Small intestine (tissue), 7 donors: ENCODE measurements at regions not wholly inside any gene's neighbourhood (a gene's known extent, or its start where the extent isn't known, plus 50 kb on each side); places are given as distances from the start of the nearest gene placed in this dataset.
"Not testable (repeated sequence)": the region's sequence is repeated elsewhere in the genome, so short reads cannot be mapped to it uniquely, and the experiment has no call there.

Experiments used
- DNase-seq, 2 donors: peaks; one replicate each; pipeline versions ENCODE4 v3.0.0 to v3.0.0-alpha.2; 2013
- FAIRE-seq: peaks from 2 replicates; lab custom pipeline; 2012; peaks lifted over from hg19 to GRCh38; lab: Jason Lieb, UNC
- H3K27ac ChIP-seq, 3 donors: one replicate each; pipeline ENCODE4 v1.5.1; 2013; ENCODE audit warnings: low read length in 2 of 3, mild to moderate bottlenecking in 2 of 3, control low read depth in 1 of 3, inconsistent platforms in 1 of 3, low read depth in 1 of 3, moderate library complexity in 1 of 3
- H3K27me3 ChIP-seq, 3 donors: one replicate each; pipeline ENCODE4 v1.6.1; 2013; ENCODE audit warnings: low read length in 3 of 3, inconsistent platforms in 1 of 3; ENCODE audit not compliant: control insufficient read depth in 3 of 3, insufficient read depth in 3 of 3
- H3K36me3 ChIP-seq, 3 donors: one replicate each; pipeline ENCODE4 v1.6.1; 2013; ENCODE audit warnings: low read length in 3 of 3, inconsistent platforms in 1 of 3, low read depth in 1 of 3, mild to moderate bottlenecking in 1 of 3, moderate library complexity in 1 of 3; ENCODE audit not compliant: control insufficient read depth in 3 of 3, insufficient read depth in 2 of 3
- H3K4me1 ChIP-seq, 3 donors: one replicate each; pipeline ENCODE4 v1.6.1; 2013; ENCODE audit warnings: low read length in 2 of 3, inconsistent platforms in 1 of 3, low read depth in 1 of 3, mild to moderate bottlenecking in 1 of 3, moderate library complexity in 1 of 3; ENCODE audit not compliant: control insufficient read depth in 3 of 3, insufficient read depth in 2 of 3
- H3K4me3 ChIP-seq, 3 donors: one replicate each; pipeline ENCODE4 v1.5.1; 2013; ENCODE audit warnings: low read length in 3 of 3, control low read depth in 1 of 3, inconsistent platforms in 1 of 3, low read depth in 1 of 3, mild to moderate bottlenecking in 1 of 3, moderate library complexity in 1 of 3
- H3K9me3 ChIP-seq, 2 donors: one replicate each; pipeline ENCODE4 v1.6.1; 2013; ENCODE audit warnings: low read depth in 1 of 2, low read length in 1 of 2; ENCODE audit not compliant: control insufficient read depth in 2 of 2, insufficient read depth in 1 of 2
- WGBS, 3 donors: extraction: QIAGEN DNeasy Blood & Tissue Kit; methylation state at CpG; one replicate each; pipeline ENCODE4 v1.1.7; 2013; 5-methylcytosine and 5-hydroxymethylcytosine counted together
- donor health status: healthy with polysubstance abuse.
- donor health status: control.
- donor health status: control.
- donor health status: Bipolar disorder and iron deficiency.
- donor health status: healthy.

GRCh38 chr9:1918622-1919021 lies 96.5 kb upstream of the SMARCA2 start:
- H3K4me3 ChIP-seq: no peak overlapping the region
- no peaks in the 10 kb centered on the region for H3K4me1 ChIP-seq
- WGBS, 3 donors: 63 to 68% (median 66%) methylated on average over 5 of the region's 5 CpGs
- FAIRE-seq: no peak
- no peaks in the 10 kb centered on the region for H3K9me3 ChIP-seq
- H3K27me3 ChIP-seq: no peaks in the 10 kb centered on the region
- no peak for DNase-seq
- no peak overlapping the region for H3K27ac ChIP-seq
- no peaks in the 10 kb centered on the region for H3K36me3 ChIP-seq

- no peaks in the 10 kb centered on the region for H3K4me1 ChIP-seq
- 83 to 91% (median 88%) methylated on average over 4 of the region's 4 CpGs for WGBS, 3 donors
- peaks cover 0 to 2% (median 0%) of the 10 kb centered on the region in 3 donors for H3K27me3 ChIP-seq
- FAIRE-seq (no peak), DNase-seq (no peak)
- H3K27ac ChIP-seq: no peak overlapping the region
- H3K4me3 ChIP-seq: no peak overlapping the region
- H3K9me3 ChIP-seq: no peaks in the 10 kb centered on the region
- H3K36me3 ChIP-seq: no peaks in the 10 kb centered on the region
Measured at GRCh38 chr9:1919229-1919628, 95.9 kb upstream of the SMARCA2 start.

- H3K36me3 ChIP-seq: no peaks in the 10 kb centered on the region
- no peak overlapping the region for H3K27ac ChIP-seq
- DNase-seq (no peak), FAIRE-seq (no peak)
- WGBS, 3 donors: 84 to 86% (median 84%) methylated on average over 3 of the region's 3 CpGs
- no peaks in the 10 kb centered on the region for H3K4me1 ChIP-seq
- peaks cover 0 to 2% (median 0%) of the 10 kb centered on the region in 3 donors for H3K27me3 ChIP-seq
- no peaks in the 10 kb centered on the region for H3K9me3 ChIP-seq
- no peak overlapping the region for H3K4me3 ChIP-seq
Measured at GRCh38 chr9:1920386-1920785, 94.8 kb upstream of the SMARCA2 start.

GRCh38 chr9:1922026-1922425 lies 93.1 kb upstream of the SMARCA2 start:
- 66 to 79% (median 77%) methylated on average over 3 of the region's 3 CpGs for WGBS, 3 donors
- FAIRE-seq (no peak), DNase-seq (no peak)

GRCh38 chr9:1927546-1927945 lies 87.6 kb upstream of the SMARCA2 start:
- no peaks in the 10 kb centered on the region for H3K4me1 ChIP-seq
- no peaks in the 10 kb centered on the region for H3K9me3 ChIP-seq
- WGBS, 3 donors: 75 to 84% (median 77%) methylated on average over 6 of the region's 6 CpGs
- H3K27ac ChIP-seq: no peak overlapping the region
- FAIRE-seq: no peak
- no peaks in the 10 kb centered on the region for H3K36me3 ChIP-seq
- DNase-seq: no peak
- peaks cover 0 to 2% (median 0%) of the 10 kb centered on the region in 3 donors for H3K27me3 ChIP-seq
- H3K4me3 ChIP-seq: no peak overlapping the region

More at GRCh38 chr9:1922026-1922425, 93.1 kb upstream of the SMARCA2 start:
- Histone ChIP-seq H3K36me3 (no peaks in the 10 kb centered on the region), H3K4me3 (no peak overlapping the region), H3K4me1 (no peaks in the 10 kb centered on the region), H3K27ac (no peak overlapping the region), H3K9me3 (no peaks in the 10 kb centered on the region), H3K27me3 (peaks cover 0 to 2% (median 0%) of the 10 kb centered on the region in 3 donors)

GRCh38 chr9:1929134-1929533 lies 86.0 kb upstream of the SMARCA2 start:
- Histone ChIP-seq H3K27me3 (no peaks in the 10 kb centered on the region), H3K9me3 (no peaks in the 10 kb centered on the region), H3K27ac (no peak overlapping the region), H3K4me3 (no peak overlapping the region), H3K36me3 (no peaks in the 10 kb centered on the region), H3K4me1 (no peaks in the 10 kb centered on the region)
- WGBS, 3 donors: 58 to 65% (median 64%) methylated on average over 2 of the region's 2 CpGs
- DNase-seq (no peak), FAIRE-seq (no peak)

- no peak for FAIRE-seq
Measured at GRCh38 chr9:1929722-1930244, 85.4 kb upstream of the SMARCA2 start.

GRCh38 chr9:1930245-1930736 lies 84.9 kb upstream of the SMARCA2 start:
- not testable (repeated sequence) for H3K27me3 ChIP-seq, DNase-seq, H3K36me3 ChIP-seq, H3K27ac ChIP-seq, H3K4me3 ChIP-seq, H3K9me3 ChIP-seq, FAIRE-seq, H3K4me1 ChIP-seq
- WGBS, 3 donors: 83 to 91% (median 86%) methylated on average over 9 of the region's 9 CpGs

More at GRCh38 chr9:1929722-1930244, 85.4 kb upstream of the SMARCA2 start:
- WGBS, 3 donors: 51 to 64% (median 56%) methylated on average over 5 of the region's 5 CpGs
- Histone ChIP-seq H3K36me3 (no peaks in the 10 kb centered on the region), H3K4me3 (no peak overlapping the region), H3K27me3 (no peaks in the 10 kb centered on the region), H3K27ac (no peak overlapping the region), H3K9me3 (no peaks in the 10 kb centered on the region), H3K4me1 (no peaks in the 10 kb centered on the region)
- no peak for DNase-seq

GRCh38 chr9:1938135-1938534 lies 77.0 kb upstream of the SMARCA2 start:
- WGBS, 3 donors: 53 to 74% (median 70%) methylated on average over 1 of the region's 1 CpG
- no peak for FAIRE-seq
- no peaks in the 10 kb centered on the region for H3K9me3 ChIP-seq

More at GRCh38 chr9:1938135-1938534, 77.0 kb upstream of the SMARCA2 start:
- DNase-seq: no peak
- Histone ChIP-seq H3K4me3 (no peak overlapping the region), H3K27ac (no peak overlapping the region), H3K36me3 (no peaks in the 10 kb centered on the region), H3K27me3 (peaks cover 0 to 2% (median 0%) of the 10 kb centered on the region in 3 donors), H3K4me1 (no peaks in the 10 kb centered on the region)
